Vagina (tissue), 2 donors: ENCODE measurements at regions not wholly inside any gene's neighbourhood (a gene's known extent, or its start where the extent isn't known, plus 50 kb on each side); places are given as distances from the start of the nearest gene placed in this dataset.

ENCODE experiments used
- DNase-seq, 2 donors: peaks; one replicate each; pipeline ENCODE4 v3.0.0-alpha.2; 2017; ENCODE audit errors: extremely low spot score in 2 of 2
- H3K27ac ChIP-seq: fragments of 200-600 bp; sonication (generic); one replicate; pipeline ENCODE4 v1.5.1; 2019
- H3K27me3 ChIP-seq: fragments of 200-600 bp; sonication (generic); one replicate; pipeline ENCODE4 v1.5.1; 2019
- H3K36me3 ChIP-seq, 2 donors: fragments of 200-600 bp; sonication (generic); one replicate each; pipeline ENCODE4 v1.5.1; 2017 to 2019
- H3K4me1 ChIP-seq: fragments of 200-600 bp; sonication (generic); one replicate; pipeline ENCODE4 v1.5.1; 2019
- H3K4me3 ChIP-seq, 2 donors: fragments of 200-600 bp; sonication (generic); 1 replicate in 1 of 2; 2 replicates in 1 of 2; pipeline ENCODE4 v1.5.1; 2016 to 2019
- H3K9me3 ChIP-seq: fragments of 200-600 bp; sonication (generic); one replicate; pipeline ENCODE4 v1.5.1; 2019
- CTCF ChIP-seq, 3 experiments: fragments of 450-650 bp in 2 of 3; fragments of 200-600 bp in 1 of 3; sonication (generic) in 1 of 3; IDR thresholded peaks; one replicate each; pipeline ENCODE4 v1.5.1; 2017 to 2019; ENCODE audit warnings: antibody characterized with exemption in 3 of 3, mild to moderate bottlenecking in 2 of 3, moderate library complexity in 2 of 3
- POLR2A ChIP-seq, 2 donors: fragments of 450-650 bp; IDR thresholded peaks; one replicate each; pipeline ENCODE4 v1.6.1; 2017; ENCODE audit warnings: antibody characterized with exemption in 2 of 2, mild to moderate bottlenecking in 2 of 2, moderate library complexity in 2 of 2
- POLR2AphosphoS5 ChIP-seq, 2 donors: sonication (generic); formaldehyde crosslinking; IDR thresholded peaks; one replicate each; pipeline ENCODE4 v1.9.0; 2017; ENCODE audit warnings: antibody characterized with exemption in 2 of 2, mild to moderate bottlenecking in 2 of 2, low read depth in 1 of 2; ENCODE audit not compliant: insufficient read depth in 1 of 2
- intact Hi-C: fragments of 100-400 bp; cut with DNase I; formaldehyde crosslinking; loops from one replicate; pipeline ENCODE4 v1.15.1; 2023

DNA sequence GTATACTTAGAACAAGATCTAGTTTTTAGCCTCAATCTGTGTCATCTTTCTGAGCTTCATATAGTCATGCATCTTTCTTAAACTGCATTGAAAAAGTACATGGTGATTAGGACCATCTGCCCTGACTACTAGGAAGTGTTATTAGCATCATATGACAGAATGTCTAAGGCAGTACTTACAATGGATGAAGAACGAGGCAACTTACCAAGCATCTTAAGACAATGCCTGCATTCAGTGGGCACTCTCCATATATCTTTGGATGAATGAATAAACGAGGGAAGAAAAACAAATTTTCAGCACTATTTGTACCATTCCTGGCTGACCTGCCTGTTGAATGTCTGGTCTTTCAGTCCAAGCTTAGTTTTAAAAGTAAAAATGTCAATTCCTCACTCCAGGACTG, 185.4 kb upstream of the EPHA3 start:
- intact Hi-C loops, result no loop called here
- no peaks in the 10 kb centered on the region for H3K4me1 ChIP-seq
- TF ChIP-seq POLR2AphosphoS5 (IDR thresholded peaks at IDR 0.05; ENCODE audit: insufficient read depth in 1 of 2, low read depth in 1 of 2) (no peak), CTCF (IDR thresholded peaks at IDR 0.05) (no peak), POLR2A (IDR thresholded peaks at IDR 0.05) (no peak)
- H3K36me3 ChIP-seq, result no peaks in the 10 kb centered on the region
- H3K4me3 ChIP-seq, result no peak overlapping the region
- no peaks in the 10 kb centered on the region for H3K27me3 ChIP-seq
- H3K27ac ChIP-seq, result no peak overlapping the region
- no peak for DNase-seq
- no peaks in the 10 kb centered on the region for H3K9me3 ChIP-seq

DNA sequence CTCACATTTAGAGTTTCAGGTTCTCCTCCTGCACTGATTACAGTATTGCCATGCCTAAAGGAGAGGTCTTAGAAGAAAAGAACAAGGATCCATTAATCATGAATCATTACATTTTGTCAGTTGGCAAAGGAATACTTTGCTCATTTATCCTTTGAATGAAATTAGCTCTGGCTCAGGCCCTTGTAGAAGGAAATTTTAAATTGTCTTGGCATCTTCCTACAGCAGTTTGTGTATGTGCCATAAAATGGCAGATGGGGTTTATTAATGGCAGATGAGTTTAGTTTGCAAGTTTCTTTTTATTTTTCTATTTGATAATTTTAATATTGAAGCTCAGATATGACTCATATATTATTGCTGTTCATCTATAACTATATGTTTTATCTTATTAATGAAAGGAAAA, 181.2 kb upstream of the EPHA3 start:
- H3K9me3 ChIP-seq, result no peaks in the 10 kb centered on the region
- no peak for DNase-seq
- no peaks in the 10 kb centered on the region for H3K27me3 ChIP-seq
- TF ChIP-seq CTCF (IDR thresholded peaks at IDR 0.05) (no peak), POLR2AphosphoS5 (IDR thresholded peaks at IDR 0.05; ENCODE audit: insufficient read depth in 1 of 2, low read depth in 1 of 2) (no peak), POLR2A (IDR thresholded peaks at IDR 0.05) (no peak)
- H3K36me3 ChIP-seq, result no peaks in the 10 kb centered on the region
- no peaks in the 10 kb centered on the region for H3K4me1 ChIP-seq
- intact Hi-C loops, result no loop called here
- H3K27ac ChIP-seq, result no peak overlapping the region
- no peak overlapping the region for H3K4me3 ChIP-seq

GRCh38 chr3:88930611-88931010, 176.8 kb upstream of the EPHA3 start:
- Histone ChIP-seq H3K4me1 (no peaks in the 10 kb centered on the region), H3K27ac (no peak overlapping the region), H3K36me3 (no peaks in the 10 kb centered on the region), H3K9me3 (no peaks in the 10 kb centered on the region), H3K4me3 (no peak overlapping the region), H3K27me3 (no peaks in the 10 kb centered on the region)
- no peak for DNase-seq
- no peak for TF ChIP-seq POLR2AphosphoS5 (IDR thresholded peaks at IDR 0.05; ENCODE audit: insufficient read depth in 1 of 2, low read depth in 1 of 2)
- TF ChIP-seq POLR2A (IDR thresholded peaks at IDR 0.05), result no peak
- no peak for TF ChIP-seq CTCF (IDR thresholded peaks at IDR 0.05)
- intact Hi-C loops, result no loop called here

- Histone ChIP-seq H3K9me3 (no peaks in the 10 kb centered on the region), H3K27ac (no peak overlapping the region), H3K4me3 (no peak overlapping the region), H3K27me3 (no peaks in the 10 kb centered on the region), H3K4me1 (no peaks in the 10 kb centered on the region), H3K36me3 (no peaks in the 10 kb centered on the region)
- TF ChIP-seq CTCF (IDR thresholded peaks at IDR 0.05), result no peak
- TF ChIP-seq POLR2AphosphoS5 (IDR thresholded peaks at IDR 0.05; ENCODE audit: insufficient read depth in 1 of 2, low read depth in 1 of 2), result no peak
- TF ChIP-seq POLR2A (IDR thresholded peaks at IDR 0.05), result no peak
- DNase-seq, result no peak
- intact Hi-C loops, result no loop called here
Measured at GRCh38 chr3:88936831-88937230, 170.6 kb upstream of the EPHA3 start.

GRCh38 chr3:88940296-88940695, 167.1 kb upstream of the EPHA3 start:
- DNase-seq, result no peak
- no peaks in the 10 kb centered on the region for H3K27me3 ChIP-seq
- H3K36me3 ChIP-seq, result no peaks in the 10 kb centered on the region
- H3K9me3 ChIP-seq, result no peaks in the 10 kb centered on the region
- intact Hi-C loops, result no loop called here
- H3K27ac ChIP-seq, result no peak overlapping the region
- no peak overlapping the region for H3K4me3 ChIP-seq
- no peak for TF ChIP-seq POLR2AphosphoS5 (IDR thresholded peaks at IDR 0.05; ENCODE audit: insufficient read depth in 1 of 2, low read depth in 1 of 2)
- no peak for TF ChIP-seq CTCF (IDR thresholded peaks at IDR 0.05)
- TF ChIP-seq POLR2A (IDR thresholded peaks at IDR 0.05), result no peak
- H3K4me1 ChIP-seq, result no peaks in the 10 kb centered on the region
